ENCODE measurements at regions not wholly inside any gene's neighbourhood (a gene's known extent, or its start where the extent isn't known, plus 50 kb on each side); places are given as distances from the start of the nearest gene placed in this dataset.

GRCh38 chr3:77871436-77871835 is 831.5 kb downstream of the ROBO2 start:
- no peak for TF ChIP-seq POLR2A (IDR thresholded peaks at IDR 0.05)
- TF ChIP-seq, protein P1, sequence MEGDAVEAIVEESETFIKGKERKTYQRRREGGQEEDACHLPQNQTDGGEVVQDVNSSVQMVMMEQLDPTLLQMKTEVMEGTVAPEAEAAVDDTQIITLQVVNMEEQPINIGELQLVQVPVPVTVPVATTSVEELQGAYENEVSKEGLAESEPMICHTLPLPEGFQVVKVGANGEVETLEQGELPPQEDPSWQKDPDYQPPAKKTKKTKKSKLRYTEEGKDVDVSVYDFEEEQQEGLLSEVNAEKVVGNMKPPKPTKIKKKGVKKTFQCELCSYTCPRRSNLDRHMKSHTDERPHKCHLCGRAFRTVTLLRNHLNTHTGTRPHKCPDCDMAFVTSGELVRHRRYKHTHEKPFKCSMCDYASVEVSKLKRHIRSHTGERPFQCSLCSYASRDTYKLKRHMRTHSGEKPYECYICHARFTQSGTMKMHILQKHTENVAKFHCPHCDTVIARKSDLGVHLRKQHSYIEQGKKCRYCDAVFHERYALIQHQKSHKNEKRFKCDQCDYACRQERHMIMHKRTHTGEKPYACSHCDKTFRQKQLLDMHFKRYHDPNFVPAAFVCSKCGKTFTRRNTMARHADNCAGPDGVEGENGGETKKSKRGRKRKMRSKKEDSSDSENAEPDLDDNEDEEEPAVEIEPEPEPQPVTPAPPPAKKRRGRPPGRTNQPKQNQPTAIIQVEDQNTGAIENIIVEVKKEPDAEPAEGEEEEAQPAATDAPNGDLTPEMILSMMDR (IDR thresholded peaks at IDR 0.05) = no peak

Data from adrenal gland (tissue), 5 donors.